ENCODE measurements at regions not wholly inside any gene's neighbourhood (a gene's known extent, or its start where the extent isn't known, plus 50 kb on each side); places are given as distances from the start of the nearest gene placed in this dataset.

DNA sequence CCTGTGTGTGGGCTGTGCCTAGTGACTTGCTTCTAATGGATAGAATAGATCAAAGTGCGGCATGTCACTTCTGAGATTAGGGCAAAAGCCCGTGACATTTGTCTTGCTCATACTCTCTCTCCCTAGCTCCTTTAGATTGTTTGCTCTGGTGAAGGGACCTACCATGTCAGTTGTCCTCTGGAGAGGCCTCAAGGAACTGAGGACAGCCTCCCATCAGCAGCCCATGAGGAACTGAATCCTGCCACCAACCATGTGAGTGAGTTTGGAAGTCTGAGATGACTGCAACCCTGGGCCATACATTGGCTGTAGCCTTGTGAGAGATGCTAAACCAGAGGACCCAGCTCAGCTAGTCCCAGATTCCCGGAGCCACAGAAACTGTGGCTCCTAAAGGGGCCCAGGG lies 101.6 kb upstream of the ESRRB start:
- no peak for TF ChIP-seq POLR2A (IDR thresholded peaks at IDR 0.05)
- TF ChIP-seq, protein P1, sequence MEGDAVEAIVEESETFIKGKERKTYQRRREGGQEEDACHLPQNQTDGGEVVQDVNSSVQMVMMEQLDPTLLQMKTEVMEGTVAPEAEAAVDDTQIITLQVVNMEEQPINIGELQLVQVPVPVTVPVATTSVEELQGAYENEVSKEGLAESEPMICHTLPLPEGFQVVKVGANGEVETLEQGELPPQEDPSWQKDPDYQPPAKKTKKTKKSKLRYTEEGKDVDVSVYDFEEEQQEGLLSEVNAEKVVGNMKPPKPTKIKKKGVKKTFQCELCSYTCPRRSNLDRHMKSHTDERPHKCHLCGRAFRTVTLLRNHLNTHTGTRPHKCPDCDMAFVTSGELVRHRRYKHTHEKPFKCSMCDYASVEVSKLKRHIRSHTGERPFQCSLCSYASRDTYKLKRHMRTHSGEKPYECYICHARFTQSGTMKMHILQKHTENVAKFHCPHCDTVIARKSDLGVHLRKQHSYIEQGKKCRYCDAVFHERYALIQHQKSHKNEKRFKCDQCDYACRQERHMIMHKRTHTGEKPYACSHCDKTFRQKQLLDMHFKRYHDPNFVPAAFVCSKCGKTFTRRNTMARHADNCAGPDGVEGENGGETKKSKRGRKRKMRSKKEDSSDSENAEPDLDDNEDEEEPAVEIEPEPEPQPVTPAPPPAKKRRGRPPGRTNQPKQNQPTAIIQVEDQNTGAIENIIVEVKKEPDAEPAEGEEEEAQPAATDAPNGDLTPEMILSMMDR (IDR thresholded peaks at IDR 0.05), result no peak
- no peak for DNase-seq
- Histone ChIP-seq H3K27ac (no peak overlapping the region), H3K4me3 (no peak overlapping the region), H3K27me3 (no peaks in the 10 kb centered on the region), H3K4me1 (replicated peaks in 1 of 2) (no peaks in the 10 kb centered on the region), H3K9me3 (replicated peaks in 1 of 3) (no peaks in the 10 kb centered on the region), H3K36me3 (replicated peaks in 1 of 2) (no peaks in the 10 kb centered on the region)
- intact Hi-C loops (cut with DNase I), result no loop called here
- WGBS, 4 donors, result 86 to 92% (median 88%) methylated on average over 3 of the region's 3 CpGs

DNA sequence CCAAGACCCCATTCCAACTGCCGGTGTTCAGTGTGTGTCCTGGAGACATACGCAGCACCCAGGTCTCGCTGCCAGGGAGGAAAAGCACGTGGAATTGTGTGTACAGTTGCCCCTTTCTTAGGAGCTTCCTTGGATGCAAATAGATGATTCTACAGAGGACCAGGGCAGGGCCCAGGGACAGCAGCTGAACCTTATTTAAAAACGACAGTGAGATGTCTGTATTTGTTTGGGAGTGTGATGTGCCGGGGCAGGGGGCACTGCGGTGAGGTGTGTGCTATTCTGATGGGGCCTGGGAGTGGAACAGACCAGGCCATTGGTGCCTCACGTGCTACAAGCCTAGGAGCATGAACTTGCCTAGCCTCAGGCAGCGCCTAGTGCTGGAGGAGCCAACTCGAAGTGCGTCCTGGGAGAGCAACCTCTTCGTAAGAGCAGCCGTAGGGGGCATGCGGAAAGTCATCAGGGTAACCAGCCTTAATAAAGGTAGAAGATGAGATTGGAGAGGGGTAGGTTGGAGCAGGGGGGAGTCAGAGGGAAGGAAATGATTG lies 98.3 kb upstream of the ESRRB start:
- TF ChIP-seq POLR2A (IDR thresholded peaks at IDR 0.05), result no peak
- TF ChIP-seq, protein P1 (IDR thresholded peaks at IDR 0.05), result no peak
- no peaks in the 10 kb centered on the region for H3K27me3 ChIP-seq
- no peak for DNase-seq
- H3K36me3 ChIP-seq (replicated peaks in 1 of 2), result no peaks in the 10 kb centered on the region
- H3K4me1 ChIP-seq (replicated peaks in 1 of 2), result no peaks in the 10 kb centered on the region
- no peak overlapping the region for H3K4me3 ChIP-seq
- H3K9me3 ChIP-seq (replicated peaks in 1 of 3), result no peaks in the 10 kb centered on the region
- no peak overlapping the region for H3K27ac ChIP-seq
- intact Hi-C loops (cut with DNase I), result no loop called here
- 78 to 86% (median 81%) methylated on average over 13 to 14 of the region's 14 CpGs for WGBS, 4 donors

DNA sequence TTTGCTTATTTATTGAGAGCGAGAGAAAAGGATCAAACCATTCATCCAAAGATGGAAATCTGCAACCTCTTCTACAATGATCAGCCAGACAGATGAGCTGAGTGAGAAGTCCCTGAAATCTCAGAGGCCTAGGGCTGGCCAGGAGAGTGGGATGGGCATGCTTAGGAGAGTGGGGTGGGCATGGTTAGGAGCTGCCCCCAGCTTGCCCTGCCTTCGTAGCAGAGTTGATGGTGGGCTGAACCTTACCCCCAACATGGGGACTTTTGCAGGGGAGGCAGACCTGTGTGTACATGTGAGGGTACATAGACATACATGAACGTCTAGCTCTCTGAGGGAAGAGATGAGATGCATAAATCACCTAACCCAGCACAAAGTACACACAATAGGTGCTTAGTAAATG lies 95.7 kb upstream of the ESRRB start:
- DNase-seq, result peak in 1 of 7 donors; percentile 17
- intact Hi-C loops (cut with DNase I), result no loop called here
- Histone ChIP-seq H3K4me3 (no peak overlapping the region), H3K27ac (no peak overlapping the region), H3K9me3 (replicated peaks in 1 of 3) (no peaks in the 10 kb centered on the region), H3K36me3 (replicated peaks in 1 of 2) (no peaks in the 10 kb centered on the region), H3K27me3 (no peaks in the 10 kb centered on the region), H3K4me1 (replicated peaks in 1 of 2) (no peaks in the 10 kb centered on the region)
- no peak for TF ChIP-seq POLR2A (IDR thresholded peaks at IDR 0.05)
- TF ChIP-seq, protein P1 (IDR thresholded peaks at IDR 0.05), result no peak
- WGBS, 4 donors, result 33 to 39% (median 35%) methylated on average over 3 of the region's 3 CpGs

DNA sequence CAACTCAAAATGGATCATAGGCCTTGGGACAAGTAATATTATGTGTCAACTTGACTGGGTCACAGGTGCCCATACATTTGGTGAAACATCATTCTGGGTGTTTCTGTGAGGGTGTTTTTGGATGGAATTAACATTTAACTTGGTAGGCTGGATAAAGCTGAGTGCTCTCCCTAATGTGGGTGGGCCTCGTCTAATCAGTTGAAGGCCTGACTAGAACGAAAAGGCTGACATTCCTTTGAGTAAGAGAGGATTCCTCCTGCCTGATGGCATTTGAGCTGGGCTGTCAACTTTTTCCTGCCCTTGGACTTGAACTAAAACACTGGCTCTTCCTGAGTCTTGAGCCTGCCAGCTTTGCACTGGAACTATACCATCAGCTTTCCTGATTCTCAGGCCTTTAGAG lies 93.4 kb upstream of the ESRRB start:
- Histone ChIP-seq H3K27ac (no peak overlapping the region), H3K9me3 (replicated peaks in 1 of 3) (no peaks in the 10 kb centered on the region), H3K27me3 (no peaks in the 10 kb centered on the region), H3K36me3 (replicated peaks in 1 of 2) (no peaks in the 10 kb centered on the region), H3K4me3 (no peak overlapping the region), H3K4me1 (replicated peaks in 1 of 2) (no peaks in the 10 kb centered on the region)
- no peak for DNase-seq
- intact Hi-C loops (cut with DNase I), result no loop called here
- WGBS, 4 donors, result 45 to 64% (median 56%) methylated on average over 2 of the region's 2 CpGs
- no peak for TF ChIP-seq POLR2A (IDR thresholded peaks at IDR 0.05)
- TF ChIP-seq, protein P1 (IDR thresholded peaks at IDR 0.05), result no peak

All from adrenal gland (tissue), 9 donors.